ENCODE measurements at regions not wholly inside any gene's neighbourhood (a gene's known extent, or its start where the extent isn't known, plus 50 kb on each side); places are given as distances from the start of the nearest gene placed in this dataset.

DNA sequence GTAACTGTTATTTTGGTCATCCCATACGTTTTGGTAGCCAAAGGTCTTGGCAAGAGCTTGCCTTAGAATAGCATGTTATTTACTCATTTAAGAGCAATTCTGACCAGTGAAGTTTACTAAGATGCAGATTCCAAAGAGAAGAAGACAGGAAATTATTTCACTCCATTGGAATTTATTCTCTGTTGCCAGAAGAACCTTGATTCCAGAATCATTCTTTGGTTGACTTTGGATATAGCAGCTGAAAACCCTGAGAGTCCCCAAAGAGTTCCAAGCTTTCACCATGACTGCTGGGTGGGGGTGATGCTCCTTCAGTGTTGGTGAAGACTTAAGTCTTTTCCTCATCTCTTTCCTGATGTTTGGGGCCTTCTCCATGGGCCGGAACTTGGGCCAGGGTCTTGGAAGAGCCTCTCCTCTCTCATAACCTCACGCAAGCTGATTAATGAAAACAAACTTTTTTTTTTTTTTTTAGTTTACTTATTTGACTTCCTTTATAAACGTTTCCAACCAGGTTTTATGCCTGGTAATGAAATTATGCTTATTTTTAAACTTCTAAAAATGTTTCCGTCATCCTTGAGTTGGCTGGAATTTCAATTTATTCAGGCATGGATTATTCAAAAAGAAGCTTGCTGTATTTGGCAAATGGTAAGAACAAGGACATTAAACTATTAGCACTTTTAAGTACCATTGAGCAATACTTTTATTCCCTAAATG, 192.0 kb downstream of the MTX2 start:
- CTCF ChIA-PET = interaction anchor here (0.9 to 1.3 kb wide), 3 partner anchors 176 to 334 kb away, joined by 3 to 7 read pairs (median 3); no protein-coding TSS in a partner anchor
- H3K4me3 ChIP-seq (ENCODE audit: low read depth, low read length) = no peak overlapping the region
- TF ChIP-seq, protein P1, sequence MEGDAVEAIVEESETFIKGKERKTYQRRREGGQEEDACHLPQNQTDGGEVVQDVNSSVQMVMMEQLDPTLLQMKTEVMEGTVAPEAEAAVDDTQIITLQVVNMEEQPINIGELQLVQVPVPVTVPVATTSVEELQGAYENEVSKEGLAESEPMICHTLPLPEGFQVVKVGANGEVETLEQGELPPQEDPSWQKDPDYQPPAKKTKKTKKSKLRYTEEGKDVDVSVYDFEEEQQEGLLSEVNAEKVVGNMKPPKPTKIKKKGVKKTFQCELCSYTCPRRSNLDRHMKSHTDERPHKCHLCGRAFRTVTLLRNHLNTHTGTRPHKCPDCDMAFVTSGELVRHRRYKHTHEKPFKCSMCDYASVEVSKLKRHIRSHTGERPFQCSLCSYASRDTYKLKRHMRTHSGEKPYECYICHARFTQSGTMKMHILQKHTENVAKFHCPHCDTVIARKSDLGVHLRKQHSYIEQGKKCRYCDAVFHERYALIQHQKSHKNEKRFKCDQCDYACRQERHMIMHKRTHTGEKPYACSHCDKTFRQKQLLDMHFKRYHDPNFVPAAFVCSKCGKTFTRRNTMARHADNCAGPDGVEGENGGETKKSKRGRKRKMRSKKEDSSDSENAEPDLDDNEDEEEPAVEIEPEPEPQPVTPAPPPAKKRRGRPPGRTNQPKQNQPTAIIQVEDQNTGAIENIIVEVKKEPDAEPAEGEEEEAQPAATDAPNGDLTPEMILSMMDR (IDR thresholded peaks at IDR 0.05; ENCODE audit: low read depth, low read length) = no peak

DNA sequence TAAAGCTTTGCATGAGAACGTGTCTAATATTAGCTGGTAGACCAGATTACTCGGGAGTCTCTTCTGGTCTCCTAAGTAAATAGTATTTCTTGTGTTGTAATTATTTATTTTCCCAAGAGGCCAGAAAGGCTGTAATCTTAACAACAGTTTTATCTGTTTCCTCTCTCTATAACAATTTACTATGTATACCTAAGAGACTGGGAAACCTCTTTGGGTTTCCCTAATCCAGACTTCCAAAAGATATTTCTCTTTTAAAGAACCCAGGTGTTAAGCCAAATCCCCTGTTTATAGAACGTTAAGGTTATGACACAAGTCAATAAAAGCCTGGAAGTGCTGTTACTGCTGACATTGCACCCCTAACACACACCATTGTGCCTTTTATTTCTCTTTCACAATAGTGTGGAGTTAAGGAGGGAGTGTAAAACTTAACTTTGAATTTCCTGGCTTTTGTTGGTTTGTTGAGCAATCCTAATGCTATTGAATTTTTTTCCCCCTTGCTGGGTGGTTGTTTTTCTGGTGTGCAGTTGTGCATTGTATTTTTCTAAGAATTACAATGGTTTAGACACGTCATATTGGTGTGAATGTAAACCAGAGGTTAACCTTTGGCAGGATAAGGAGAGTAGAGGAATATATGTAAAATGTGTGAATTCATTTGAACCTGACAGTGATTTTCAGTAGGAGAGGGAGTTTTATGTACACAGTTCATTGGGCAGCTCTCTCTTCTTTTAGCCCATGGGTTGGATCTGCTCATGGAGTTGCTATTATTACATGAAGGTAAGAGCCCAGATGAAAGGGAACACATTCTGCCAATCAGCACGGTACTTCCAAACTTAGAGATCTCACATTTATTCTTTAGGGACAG, 192.8 kb downstream of the MTX2 start:
- H3K4me3 ChIP-seq (ENCODE audit: low read depth, low read length) = no peak overlapping the region
- no peak for DNase-seq (ENCODE audit: low read depth, low spot score)
- no peak overlapping the region for H3K27ac ChIP-seq (ENCODE audit: low read depth, low read length)
- no peaks in the 10 kb centered on the region for H3K9me3 ChIP-seq (ENCODE audit: control insufficient read depth, insufficient read depth, low read length)
- H3K27me3 ChIP-seq (ENCODE audit: control insufficient read depth, insufficient read depth, low read length) = peaks cover 3% of the 10 kb centered on the region
- POLR2A ChIA-PET = no interaction called here
- CTCF ChIA-PET = interaction anchor here (0.6 to 1.1 kb wide), 3 partner anchors 175 to 335 kb away, joined by 3 read pairs; no protein-coding TSS in a partner anchor
- TF ChIP-seq, protein P1 (IDR thresholded peaks at IDR 0.05; ENCODE audit: low read depth, low read length) = no peak

More for the DNA sequence above, 192.0 kb downstream of the MTX2 start:
- no peak for DNase-seq (ENCODE audit: low read depth, low spot score)
- Histone ChIP-seq H3K9me3 (ENCODE audit: control insufficient read depth, insufficient read depth, low read length) (no peaks in the 10 kb centered on the region), H3K27me3 (ENCODE audit: control insufficient read depth, insufficient read depth, low read length) (peaks cover under 1% of the 10 kb centered on the region), H3K27ac (ENCODE audit: low read depth, low read length) (no peak overlapping the region)
- POLR2A ChIA-PET = no interaction called here

DNA sequence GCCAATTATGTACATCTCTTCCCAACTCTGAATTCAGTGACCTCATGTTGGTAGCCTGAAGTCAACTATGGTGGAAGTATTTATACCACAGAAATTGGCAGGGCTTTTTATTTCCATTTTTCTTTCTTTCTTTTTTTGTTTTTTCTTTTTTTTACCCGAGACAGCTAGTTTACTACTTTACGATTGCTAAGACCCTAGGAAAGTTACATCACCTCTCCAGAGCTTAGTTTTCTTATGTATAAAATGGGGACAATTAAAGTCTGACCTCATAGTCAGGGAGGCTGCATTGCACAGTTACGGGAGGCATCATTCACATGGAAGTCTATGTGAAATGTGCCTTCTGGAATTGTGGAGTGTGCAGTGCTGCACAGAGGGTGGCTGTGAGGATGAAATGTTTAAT, 194.3 kb downstream of the MTX2 start:
- Histone ChIP-seq H3K4me3 (ENCODE audit: low read depth, low read length) (no peak overlapping the region), H3K27ac (ENCODE audit: low read depth, low read length) (no peak overlapping the region), H3K9me3 (ENCODE audit: control insufficient read depth, insufficient read depth, low read length) (no peaks in the 10 kb centered on the region), H3K27me3 (ENCODE audit: control insufficient read depth, insufficient read depth, low read length) (peaks cover 3% of the 10 kb centered on the region)
- DNase-seq (ENCODE audit: low read depth, low spot score) = no peak
- TF ChIP-seq, protein P1 (IDR thresholded peaks at IDR 0.05; ENCODE audit: low read depth, low read length) = no peak
- POLR2A ChIA-PET = no interaction called here
- CTCF ChIA-PET = interaction anchor here (3.4 kb wide), 1 partner anchor 8 kb away, joined by 35 read pairs; no protein-coding TSS in a partner anchor

DNA sequence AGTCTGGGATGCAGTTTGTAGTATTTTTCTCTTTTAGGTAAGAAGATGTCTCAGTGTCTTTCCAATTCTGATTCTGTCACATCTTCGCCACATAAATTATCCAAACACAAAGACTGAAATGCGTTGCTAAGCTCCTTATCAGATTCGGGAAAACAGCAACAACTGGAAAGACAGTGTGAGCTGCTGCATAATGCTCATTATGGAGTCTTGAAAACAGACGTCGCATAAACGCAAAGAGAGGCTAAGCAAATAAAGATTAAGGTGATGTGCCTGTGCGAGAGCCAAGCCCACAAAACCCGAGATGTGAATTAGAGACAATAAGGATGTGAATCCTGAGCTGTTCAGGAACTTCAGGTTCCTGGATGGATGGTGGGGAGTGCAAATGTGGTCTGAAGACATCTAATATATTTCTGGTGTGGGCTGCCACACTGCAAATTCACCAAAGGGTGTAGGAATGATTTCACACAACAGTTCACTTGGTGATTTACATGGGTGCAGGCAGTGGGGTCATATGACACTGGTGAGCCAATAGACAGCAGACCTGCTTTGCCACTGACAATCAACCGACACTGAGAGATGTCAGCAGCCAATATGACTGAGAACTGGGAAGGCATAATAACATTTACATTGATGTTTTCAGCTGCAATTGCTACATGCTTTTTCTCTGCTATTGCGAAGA, 195.8 kb downstream of the MTX2 start:
- DNase-seq (ENCODE audit: low read depth, low spot score) = no peak
- TF ChIP-seq, protein P1 (IDR thresholded peaks at IDR 0.05; ENCODE audit: low read depth, low read length) = no peak
- ChIA-PET POLR2A (no interaction called here), CTCF (interaction anchor here (1.0 to 3.4 kb wide), 3 partner anchors 10 to 189 kb away, joined by 3 to 35 read pairs (median 3); no protein-coding TSS in a partner anchor)
- Histone ChIP-seq H3K27me3 (ENCODE audit: control insufficient read depth, insufficient read depth, low read length) (peaks cover 3% of the 10 kb centered on the region), H3K9me3 (ENCODE audit: control insufficient read depth, insufficient read depth, low read length) (no peaks in the 10 kb centered on the region), H3K4me3 (ENCODE audit: low read depth, low read length) (no peak overlapping the region), H3K27ac (ENCODE audit: low read depth, low read length) (no peak overlapping the region)

Data from AG04450 (cell line).